Activated B cell treated with CpG ODN at 0.5 μM for 24 hours (primary cell): ENCODE measurements at regions not wholly inside any gene's neighbourhood (a gene's known extent, or its start where the extent isn't known, plus 50 kb on each side); places are given as distances from the start of the nearest gene placed in this dataset.

Source experiments
- ATAC-seq: fragments of 200-7000 bp; cut with Tn5 transposase; one replicate; pipeline ENCODE4 v1.10.0; 2021; ENCODE audit warnings: low read depth, mild to moderate bottlenecking, moderate library complexity
- CTCF ChIA-PET: fragments of 350-600 bp; sonication (Branson Sonifier 250); formaldehyde crosslinking; loops from one replicate; lab custom pipeline; 2021; ENCODE audit warnings: antibody characterized with exemption; lab: Charles Lee
- POLR2A ChIA-PET: fragments of 350-600 bp; sonication (Branson Sonifier 250); formaldehyde crosslinking; loops from one replicate; lab custom pipeline; 2021; ENCODE audit warnings: antibody characterized with exemption; lab: Charles Lee
- DNase-seq: peaks from one replicate; pipeline ENCODE4 v3.0.0; 2022
- H3K27ac Mint-ChIP-seq: one replicate; pipeline ENCODE4 v1.8.0; 2020; ENCODE audit warnings: mixed read lengths
- H3K27me3 Mint-ChIP-seq: one replicate; pipeline ENCODE4 v1.8.0; 2021; ENCODE audit warnings: mixed read lengths
- H3K36me3 Mint-ChIP-seq: one replicate; pipeline ENCODE4 v1.8.0; 2021; ENCODE audit warnings: low read depth, mixed read lengths
- H3K4me1 Mint-ChIP-seq: one replicate; pipeline ENCODE4 v1.8.0; 2021; ENCODE audit warnings: mixed read lengths
- H3K4me3 Mint-ChIP-seq: one replicate; pipeline ENCODE4 v1.8.0; 2020; ENCODE audit warnings: mild to moderate bottlenecking, mixed read lengths
- H3K9me3 Mint-ChIP-seq: one replicate; pipeline ENCODE4 v1.8.0; 2020; ENCODE audit warnings: mixed read lengths
- CTCF ChIP-seq: fragments of 200-600 bp; IDR thresholded peaks from one replicate; pipeline ENCODE4 v1.8.0; 2022; ENCODE audit warnings: antibody characterized with exemption, mild to moderate bottlenecking
- intact Hi-C: fragments of 100-400 bp; cut with micrococcal nuclease; formaldehyde crosslinking; loops from one replicate; pipeline ENCODE4 v1.15.1; 2024

- TF ChIP-seq CTCF: no peak
- DNase-seq (no peak), ATAC-seq (no peak)
- Mint-ChIP-seq H3K4me3 (no peak overlapping the region), H3K9me3 (peaks cover 10% of the 10 kb centered on the region), H3K4me1 (no peaks in the 10 kb centered on the region), H3K36me3 (no peaks in the 10 kb centered on the region), H3K27me3 (no peaks in the 10 kb centered on the region), H3K27ac (no peak overlapping the region)
- ChIA-PET CTCF (no interaction called here), POLR2A (no interaction called here)
- intact Hi-C loops: no loop called here
These were observed 1114.6 kb upstream of the KLHL29 start for GRCh38 chr2:22270341-22270740.

DNA sequence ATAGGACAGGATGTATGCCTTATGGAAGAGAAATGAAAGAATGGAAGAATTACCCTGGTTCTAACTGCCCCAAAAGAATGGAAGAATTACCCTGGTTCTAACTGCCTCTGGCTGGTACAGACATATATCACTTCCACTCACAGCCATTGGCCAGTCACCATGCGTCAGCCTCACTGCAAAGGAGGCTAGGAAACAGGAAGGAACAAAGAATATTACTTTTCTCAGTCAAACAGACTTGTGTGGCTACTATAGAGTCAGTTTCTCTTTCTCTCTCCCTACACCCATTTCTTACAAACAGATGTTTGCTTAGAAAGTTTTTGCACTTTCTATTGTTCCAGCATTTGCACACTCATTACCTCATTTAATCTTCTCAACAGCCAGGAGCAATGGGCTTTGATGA, 1111.1 kb upstream of the KLHL29 start:
- Mint-ChIP-seq H3K36me3 (no peaks in the 10 kb centered on the region), H3K27me3 (no peaks in the 10 kb centered on the region), H3K27ac (no peak overlapping the region), H3K4me1 (no peaks in the 10 kb centered on the region), H3K4me3 (no peak overlapping the region), H3K9me3 (peaks cover 8% of the 10 kb centered on the region)
- TF ChIP-seq CTCF: no peak
- intact Hi-C loops: no loop called here
- ChIA-PET POLR2A (no interaction called here), CTCF (no interaction called here)
- ATAC-seq (no peak), DNase-seq (no peak)

DNA sequence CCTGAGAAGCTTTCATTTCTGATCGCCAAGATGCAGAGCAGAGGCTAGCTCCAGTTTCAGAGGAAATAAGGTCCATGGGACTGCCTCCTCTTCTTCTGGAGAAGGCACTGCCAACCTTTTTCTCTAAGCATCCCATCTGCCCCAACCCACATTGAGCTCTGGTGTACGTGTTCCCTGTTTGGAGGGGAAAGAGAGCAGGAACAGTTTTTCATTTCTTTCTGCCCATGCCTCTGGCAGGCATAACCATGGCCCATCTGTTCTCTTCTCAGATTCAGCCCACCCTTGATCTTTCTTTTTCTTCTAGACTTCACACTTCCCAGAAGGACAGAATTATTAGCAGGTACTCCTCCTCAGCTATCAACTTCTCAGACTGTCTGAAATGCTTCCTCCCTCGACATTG, 1110.3 kb upstream of the KLHL29 start:
- ATAC-seq: no peak
- Mint-ChIP-seq H3K4me3 (no peak overlapping the region), H3K27me3 (no peaks in the 10 kb centered on the region), H3K36me3 (no peaks in the 10 kb centered on the region), H3K4me1 (no peaks in the 10 kb centered on the region), H3K9me3 (peaks cover 8% of the 10 kb centered on the region), H3K27ac (no peak overlapping the region)
- intact Hi-C loops: no loop called here
- no peak for DNase-seq
- TF ChIP-seq CTCF: no peak
- ChIA-PET POLR2A (no interaction called here), CTCF (no interaction called here)

GRCh38 chr2:22276696-22277095, 1108.3 kb upstream of the KLHL29 start:
- Mint-ChIP-seq H3K27me3 (no peaks in the 10 kb centered on the region), H3K36me3 (no peaks in the 10 kb centered on the region), H3K4me1 (no peaks in the 10 kb centered on the region), H3K9me3 (peaks cover 5% of the 10 kb centered on the region), H3K27ac (no peak overlapping the region), H3K4me3 (no peak overlapping the region)
- no peak for TF ChIP-seq CTCF
- DNase-seq (no peak), ATAC-seq (no peak)
- POLR2A ChIA-PET: no interaction called here
- CTCF ChIA-PET: no interaction called here
- intact Hi-C loops: no loop called here

DNA sequence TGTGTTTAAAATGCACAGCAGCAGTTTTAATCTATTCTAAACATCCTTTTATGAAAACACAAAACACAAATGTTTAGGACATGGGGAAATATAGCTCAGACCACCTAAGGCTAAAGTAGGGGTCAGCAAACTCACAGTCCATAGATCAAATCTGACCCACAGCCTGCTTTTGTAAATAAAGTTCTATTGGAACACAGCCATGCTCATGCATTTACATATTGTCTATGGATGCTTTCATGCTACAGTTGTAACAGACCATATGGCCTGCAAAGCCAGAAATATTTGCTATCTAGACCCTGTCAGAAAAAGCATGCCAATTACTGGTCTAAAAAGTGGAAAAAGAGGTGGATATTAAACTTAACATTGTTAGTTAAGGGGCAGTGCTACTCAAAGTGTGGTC, 1105.4 kb upstream of the KLHL29 start:
- Mint-ChIP-seq H3K27me3 (no peaks in the 10 kb centered on the region), H3K4me3 (no peak overlapping the region), H3K9me3 (no peaks in the 10 kb centered on the region), H3K27ac (no peak overlapping the region), H3K4me1 (no peaks in the 10 kb centered on the region), H3K36me3 (no peaks in the 10 kb centered on the region)
- no peak for DNase-seq
- TF ChIP-seq CTCF: no peak
- ChIA-PET POLR2A (no interaction called here), CTCF (no interaction called here)
- intact Hi-C loops: no loop called here
- ATAC-seq: no peak
